ENCODE measurements at regions not wholly inside any gene's neighbourhood (a gene's known extent, or its start where the extent isn't known, plus 50 kb on each side); places are given as distances from the start of the nearest gene placed in this dataset.

DNA sequence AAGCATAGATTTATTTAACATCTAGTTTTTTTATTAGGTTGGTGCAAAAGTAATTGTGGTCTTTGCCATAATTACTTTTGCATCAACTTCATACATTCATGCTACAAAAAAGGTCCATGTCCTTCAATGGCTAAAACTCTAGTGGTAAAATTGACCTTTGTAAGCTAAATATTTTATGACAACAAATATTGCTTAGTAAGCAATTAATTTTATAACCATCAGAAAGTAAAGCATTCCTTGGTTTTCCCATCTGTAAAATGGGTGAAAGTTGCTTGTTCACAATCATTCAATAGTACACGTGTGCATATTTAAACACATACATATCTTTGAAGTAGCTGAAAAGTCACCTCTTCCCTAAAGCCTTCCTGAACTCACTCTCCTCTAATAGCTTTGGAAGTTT lies 789.6 kb downstream of the CDH8 start:
- Histone ChIP-seq H3K9me3 (no peaks in the 10 kb centered on the region), H3K4me3 (no peak overlapping the region), H3K27me3 (no peaks in the 10 kb centered on the region), H3K36me3 (no peaks in the 10 kb centered on the region), H3K4me1 (no peaks in the 10 kb centered on the region), H3K27ac (no peak overlapping the region)
- 93 to 100% methylated on average over 1 of the region's 1 CpG for WGBS, 2 donors
- no peak for DNase-seq
- TF ChIP-seq POLR2A (IDR thresholded peaks at IDR 0.05): no peak
- no peak for TF ChIP-seq POLR2AphosphoS5 (IDR thresholded peaks at IDR 0.05)
- no peak for TF ChIP-seq CTCF (IDR thresholded peaks at IDR 0.05)
- TF ChIP-seq EP300 (IDR thresholded peaks at IDR 0.05): no peak
- ATAC-seq (ENCODE audit: low FRiP score in 2 of 2): no peak

DNA sequence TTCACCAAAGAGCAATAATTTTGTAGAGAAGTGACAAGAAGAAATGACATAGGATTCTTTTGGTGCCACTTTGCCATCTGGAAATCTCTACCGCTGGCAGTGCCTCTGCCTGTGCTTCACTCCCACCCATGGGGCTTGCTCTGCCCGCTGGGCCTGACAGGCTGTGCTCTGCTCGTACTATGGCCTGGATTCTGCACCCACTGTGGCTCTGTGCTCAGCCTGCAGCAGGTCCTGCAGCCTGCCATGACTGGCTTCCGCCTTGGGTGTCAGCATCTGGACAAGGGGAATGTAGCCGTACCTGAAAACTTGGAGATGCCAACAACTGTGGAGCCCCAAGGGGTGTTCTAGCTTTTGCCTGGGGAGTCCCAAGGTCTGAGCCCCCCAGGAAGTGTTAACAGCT lies 792.3 kb downstream of the CDH8 start:
- no peaks in the 10 kb centered on the region for H3K9me3 ChIP-seq
- WGBS, 2 donors: 89 to 92% methylated on average over 5 of the region's 5 CpGs
- H3K27me3 ChIP-seq: no peaks in the 10 kb centered on the region
- no peaks in the 10 kb centered on the region for H3K4me1 ChIP-seq
- no peak overlapping the region for H3K27ac ChIP-seq
- TF ChIP-seq CTCF (IDR thresholded peaks at IDR 0.05) (no peak), POLR2AphosphoS5 (IDR thresholded peaks at IDR 0.05) (no peak), POLR2A (IDR thresholded peaks at IDR 0.05) (no peak), EP300 (IDR thresholded peaks at IDR 0.05) (no peak)
- no peak overlapping the region for H3K4me3 ChIP-seq
- peak in 1 of 2 donors; percentile 46 for DNase-seq
- no peaks in the 10 kb centered on the region for H3K36me3 ChIP-seq
- no peak for ATAC-seq (ENCODE audit: low FRiP score in 2 of 2)

DNA sequence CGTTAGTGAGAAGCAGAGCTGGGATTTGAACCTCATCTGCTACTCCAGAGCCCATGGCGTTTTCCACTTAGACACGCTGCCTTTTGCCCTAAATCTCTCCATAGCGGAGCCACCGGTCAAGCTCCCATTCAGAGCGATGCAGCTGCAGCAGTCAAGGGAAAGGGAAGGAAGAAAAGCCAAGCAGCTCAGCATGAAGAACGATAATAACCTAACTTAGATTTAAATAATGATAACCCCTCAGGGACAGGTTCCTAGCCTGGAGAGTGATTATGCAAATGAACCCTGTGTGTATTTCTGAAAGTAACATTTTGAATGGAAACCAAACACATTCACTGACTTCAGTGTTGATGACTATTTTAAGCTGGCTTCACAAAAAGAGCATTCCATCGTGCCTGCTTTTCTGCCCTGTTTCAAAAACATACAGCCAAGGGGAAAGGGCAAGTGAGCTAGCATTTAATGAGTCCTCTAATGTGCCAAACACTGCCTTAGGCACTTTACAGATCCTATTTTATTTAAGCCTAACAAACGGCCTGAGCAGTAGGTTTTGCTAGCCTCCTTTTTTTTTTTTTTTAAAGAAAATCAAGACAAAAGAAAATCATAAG lies 798.3 kb downstream of the CDH8 start:
- H3K9me3 ChIP-seq: no peaks in the 10 kb centered on the region
- DNase-seq (no peak), ATAC-seq (ENCODE audit: low FRiP score in 2 of 2) (no peak)
- 75 to 78% methylated on average over 9 of the region's 9 CpGs for WGBS, 2 donors
- no peak overlapping the region for H3K27ac ChIP-seq
- no peaks in the 10 kb centered on the region for H3K36me3 ChIP-seq
- TF ChIP-seq EP300 (IDR thresholded peaks at IDR 0.05): no peak
- H3K4me1 ChIP-seq: no peaks in the 10 kb centered on the region
- H3K4me3 ChIP-seq: no peak overlapping the region
- no peaks in the 10 kb centered on the region for H3K27me3 ChIP-seq

- TF ChIP-seq POLR2A (IDR thresholded peaks at IDR 0.05) (no peak), POLR2AphosphoS5 (IDR thresholded peaks at IDR 0.05) (no peak), CTCF (IDR thresholded peaks at IDR 0.05) (no peak)
- ATAC-seq (ENCODE audit: low FRiP score in 2 of 2) (no peak), DNase-seq (no peak)
- Histone ChIP-seq H3K9me3 (no peaks in the 10 kb centered on the region), H3K4me3 (no peak overlapping the region), H3K36me3 (no peaks in the 10 kb centered on the region), H3K27ac (no peak overlapping the region), H3K4me1 (no peaks in the 10 kb centered on the region), H3K27me3 (no peaks in the 10 kb centered on the region)
- 36 to 45% methylated on average over 3 of the region's 3 CpGs for WGBS, 2 donors
Observed at GRCh38 chr16:61233713-61234112, 802.5 kb downstream of the CDH8 start.

GRCh38 chr16:61228371-61228770 lies 807.9 kb downstream of the CDH8 start:
- DNase-seq: no peak
- WGBS, 2 donors: 86% methylated on average over 1 of the region's 1 CpG
- ATAC-seq (ENCODE audit: low FRiP score in 2 of 2): no peak
- no peaks in the 10 kb centered on the region for H3K9me3 ChIP-seq
- H3K4me1 ChIP-seq: no peaks in the 10 kb centered on the region
- H3K4me3 ChIP-seq: no peak overlapping the region
- H3K27ac ChIP-seq: no peak overlapping the region
- no peaks in the 10 kb centered on the region for H3K27me3 ChIP-seq
- TF ChIP-seq POLR2A (IDR thresholded peaks at IDR 0.05): no peak
- TF ChIP-seq EP300 (IDR thresholded peaks at IDR 0.05): no peak
- TF ChIP-seq CTCF (IDR thresholded peaks at IDR 0.05): no peak
- no peak for TF ChIP-seq POLR2AphosphoS5 (IDR thresholded peaks at IDR 0.05)
- no peaks in the 10 kb centered on the region for H3K36me3 ChIP-seq

Data from upper lobe of left lung (tissue), 6 donors.